ENCODE measurements at regions not wholly inside any gene's neighbourhood (a gene's known extent, or its start where the extent isn't known, plus 50 kb on each side); places are given as distances from the start of the nearest gene placed in this dataset.
A peak's percentile ranks its signal among the peaks of the same experiment; 100 is the strongest.

- no peak overlapping the region for H3K4me3 ChIP-seq (ENCODE audit: low read depth, low read length, poor library complexity, severe bottlenecking)
- no peak overlapping the region for H3K27ac ChIP-seq (ENCODE audit: low read depth, low read length, poor library complexity, severe bottlenecking)
- no TSS peak for BruUV-seq (replicated peaks)
- DNase-seq (ENCODE audit: low spot score), result peak; percentile 24
- intact Hi-C loops (cut with micrococcal nuclease; ENCODE audit: unreplicated experiment), result no loop called here
- no peaks in the 10 kb centered on the region for H3K9me3 ChIP-seq (ENCODE audit: low read depth, low read length, poor library complexity, severe bottlenecking)
- no peaks in the 10 kb centered on the region for H3K36me3 ChIP-seq (ENCODE audit: insufficient read depth, low read length, poor library complexity, severe bottlenecking)
- no peak for TF ChIP-seq EZH2 (IDR thresholded peaks at IDR 0.05; ENCODE audit: borderline replicate concordance, low read depth, low read length, poor library complexity, severe bottlenecking)
- TF ChIP-seq, protein P1, sequence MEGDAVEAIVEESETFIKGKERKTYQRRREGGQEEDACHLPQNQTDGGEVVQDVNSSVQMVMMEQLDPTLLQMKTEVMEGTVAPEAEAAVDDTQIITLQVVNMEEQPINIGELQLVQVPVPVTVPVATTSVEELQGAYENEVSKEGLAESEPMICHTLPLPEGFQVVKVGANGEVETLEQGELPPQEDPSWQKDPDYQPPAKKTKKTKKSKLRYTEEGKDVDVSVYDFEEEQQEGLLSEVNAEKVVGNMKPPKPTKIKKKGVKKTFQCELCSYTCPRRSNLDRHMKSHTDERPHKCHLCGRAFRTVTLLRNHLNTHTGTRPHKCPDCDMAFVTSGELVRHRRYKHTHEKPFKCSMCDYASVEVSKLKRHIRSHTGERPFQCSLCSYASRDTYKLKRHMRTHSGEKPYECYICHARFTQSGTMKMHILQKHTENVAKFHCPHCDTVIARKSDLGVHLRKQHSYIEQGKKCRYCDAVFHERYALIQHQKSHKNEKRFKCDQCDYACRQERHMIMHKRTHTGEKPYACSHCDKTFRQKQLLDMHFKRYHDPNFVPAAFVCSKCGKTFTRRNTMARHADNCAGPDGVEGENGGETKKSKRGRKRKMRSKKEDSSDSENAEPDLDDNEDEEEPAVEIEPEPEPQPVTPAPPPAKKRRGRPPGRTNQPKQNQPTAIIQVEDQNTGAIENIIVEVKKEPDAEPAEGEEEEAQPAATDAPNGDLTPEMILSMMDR (conservative IDR thresholded peaks at IDR 0.05; ENCODE audit: low read depth, low read length), result peak; percentile 41
- POLR2A ChIA-PET (ENCODE audit: low non-redundant PET), result no interaction called here
- CTCF ChIA-PET, result interaction anchor here (0.6 kb wide), 1 partner anchor 545 kb away, joined by 3 read pairs; no protein-coding TSS in a partner anchor
- H3K27me3 ChIP-seq (replicated peaks; ENCODE audit: insufficient read depth, low read depth, low read length, poor library complexity), result no peaks in the 10 kb centered on the region
- no peaks in the 10 kb centered on the region for H3K4me1 ChIP-seq (ENCODE audit: insufficient read depth, low read length, poor library complexity, severe bottlenecking)
Observed at GRCh38 chr1:232211149-232211548, 418.8 kb downstream of the SIPA1L2 start.

GRCh38 chr1:232209357-232209756 is 420.6 kb downstream of the SIPA1L2 start:
- no peak for DNase-seq (ENCODE audit: low spot score)
- ChIA-PET CTCF (no interaction called here), POLR2A (ENCODE audit: low non-redundant PET) (no interaction called here)
- Histone ChIP-seq H3K27ac (ENCODE audit: low read depth, low read length, poor library complexity, severe bottlenecking) (no peak overlapping the region), H3K36me3 (ENCODE audit: insufficient read depth, low read length, poor library complexity, severe bottlenecking) (no peaks in the 10 kb centered on the region), H3K4me1 (ENCODE audit: insufficient read depth, low read length, poor library complexity, severe bottlenecking) (no peaks in the 10 kb centered on the region), H3K4me3 (ENCODE audit: low read depth, low read length, poor library complexity, severe bottlenecking) (no peak overlapping the region), H3K27me3 (replicated peaks; ENCODE audit: insufficient read depth, low read depth, low read length, poor library complexity) (no peaks in the 10 kb centered on the region), H3K9me3 (ENCODE audit: low read depth, low read length, poor library complexity, severe bottlenecking) (no peaks in the 10 kb centered on the region)
- intact Hi-C loops (cut with micrococcal nuclease; ENCODE audit: unreplicated experiment), result no loop called here
- no TSS peak for BruUV-seq (replicated peaks)
- TF ChIP-seq, protein P1 (conservative IDR thresholded peaks at IDR 0.05; ENCODE audit: low read depth, low read length), result no peak
- no peak for TF ChIP-seq EZH2 (IDR thresholded peaks at IDR 0.05; ENCODE audit: borderline replicate concordance, low read depth, low read length, poor library complexity, severe bottlenecking)

DNA sequence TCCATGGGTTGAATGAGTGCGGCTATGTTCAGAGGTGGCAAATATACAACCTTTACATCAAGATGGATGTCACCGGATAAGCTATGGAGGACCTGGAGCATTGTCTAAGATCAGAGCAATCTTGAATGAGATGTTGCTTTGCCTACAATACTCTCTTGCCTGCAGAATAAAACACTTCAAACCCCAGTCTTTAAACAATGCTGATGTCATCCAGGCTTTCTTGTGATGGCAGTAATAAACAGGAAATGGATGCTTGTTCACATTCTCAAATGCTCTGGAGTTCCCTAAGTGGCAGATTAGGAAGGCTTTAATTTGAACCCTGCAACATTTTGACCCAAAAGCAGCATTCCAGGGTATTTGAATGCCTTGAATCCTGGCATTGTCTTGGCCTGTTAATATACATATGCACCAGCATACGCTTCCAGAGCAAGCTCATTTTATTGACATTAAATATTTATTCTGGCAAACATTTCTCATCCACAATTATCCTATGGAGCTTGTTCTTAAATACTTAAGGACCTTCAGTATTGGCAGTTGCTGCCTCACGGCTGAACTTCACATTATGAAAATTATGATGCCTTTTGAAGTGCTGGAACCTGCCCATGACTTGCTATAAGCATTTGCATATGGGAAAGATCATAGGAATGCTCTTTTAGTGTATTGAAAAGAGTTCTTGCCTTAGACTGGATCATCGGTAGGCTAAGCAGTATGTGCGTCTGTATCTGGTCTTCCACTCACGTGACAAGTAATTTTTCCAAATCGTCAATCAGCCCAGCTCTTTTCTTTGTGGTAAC is 422.7 kb downstream of the SIPA1L2 start:
- no peak for TF ChIP-seq EZH2 (IDR thresholded peaks at IDR 0.05; ENCODE audit: borderline replicate concordance, low read depth, low read length, poor library complexity, severe bottlenecking)
- TF ChIP-seq, protein P1 (conservative IDR thresholded peaks at IDR 0.05; ENCODE audit: low read depth, low read length), result no peak
- Histone ChIP-seq H3K9me3 (ENCODE audit: low read depth, low read length, poor library complexity, severe bottlenecking) (no peaks in the 10 kb centered on the region), H3K4me1 (ENCODE audit: insufficient read depth, low read length, poor library complexity, severe bottlenecking) (no peaks in the 10 kb centered on the region), H3K36me3 (ENCODE audit: insufficient read depth, low read length, poor library complexity, severe bottlenecking) (no peaks in the 10 kb centered on the region), H3K4me3 (ENCODE audit: low read depth, low read length, poor library complexity, severe bottlenecking) (no peak overlapping the region), H3K27me3 (replicated peaks; ENCODE audit: insufficient read depth, low read depth, low read length, poor library complexity) (no peaks in the 10 kb centered on the region), H3K27ac (ENCODE audit: low read depth, low read length, poor library complexity, severe bottlenecking) (no peak overlapping the region)
- ChIA-PET POLR2A (ENCODE audit: low non-redundant PET) (no interaction called here), CTCF (no interaction called here)
- no peak for DNase-seq (ENCODE audit: low spot score)
- intact Hi-C loops (cut with micrococcal nuclease; ENCODE audit: unreplicated experiment), result no loop called here
- no TSS peak for BruUV-seq (replicated peaks)
